Gastrocnemius medialis (tissue), 4 donors: ENCODE measurements at regions not wholly inside any gene's neighbourhood (a gene's known extent, or its start where the extent isn't known, plus 50 kb on each side); places are given as distances from the start of the nearest gene placed in this dataset.
"Not testable (repeated sequence)": the region's sequence is repeated elsewhere in the genome, so short reads cannot be mapped to it uniquely, and the experiment has no call there.

ENCODE experiments used
- ATAC-seq, 2 donors: fragments of 150-250 bp; one replicate each; pipeline ENCODE4 v1.9.1; 2016
- DNase-seq, 2 donors: peaks; one replicate each; pipeline ENCODE4 v3.0.0-alpha.2; 2019
- H3K27ac ChIP-seq, 4 donors: fragments of 200-600 bp; sonication (generic); 1 replicate in 1 of 4; 2 replicates in 3 of 4; pipeline ENCODE4 v1.5.1; 2016 to 2018; ENCODE audit warnings: mild to moderate bottlenecking in 2 of 4, moderate library complexity in 1 of 4
- H3K27me3 ChIP-seq, 3 donors: fragments of 200-600 bp; sonication (generic) in 2 of 3; 1 replicate in 1 of 3; 2 replicates in 2 of 3; pipeline versions ENCODE4 v1.5.1 to v1.6.0; 2016 to 2019; ENCODE audit warnings: mild to moderate bottlenecking in 1 of 3, moderate library complexity in 1 of 3
- H3K36me3 ChIP-seq, 2 donors: fragments of 200-600 bp; sonication (generic) in 1 of 2; one replicate each; pipeline ENCODE4 v1.5.1; 2017 to 2018
- H3K4me1 ChIP-seq, 2 donors: fragments of 200-600 bp; sonication (generic) in 1 of 2; one replicate each; pipeline ENCODE4 v1.5.1; 2016 to 2017; ENCODE audit warnings: mild to moderate bottlenecking in 2 of 2
- H3K4me3 ChIP-seq, 4 donors: fragments of 200-600 bp; sonication (generic) in 3 of 4; 1 replicate in 1 of 4; 2 replicates in 3 of 4; pipeline ENCODE4 v1.5.1; 2016 to 2019; ENCODE audit warnings: mild to moderate bottlenecking in 2 of 4
- H3K9me3 ChIP-seq, 3 donors: fragments of 200-600 bp; sonication (generic) in 2 of 3; 1 replicate in 1 of 3; 2 replicates in 2 of 3; pipeline ENCODE4 v1.5.1; 2016 to 2019
- POLR2A ChIP-seq, 2 donors: fragments of 450-650 bp; IDR thresholded peaks; one replicate each; pipeline ENCODE4 v1.6.1; 2017; ENCODE audit warnings: antibody characterized with exemption in 2 of 2, mild to moderate bottlenecking in 2 of 2, moderate library complexity in 2 of 2
- in situ Hi-C, 4 donors: fragments of 200-750 bp; cut with MboI; loops; one replicate each; pipeline versions ENCODE4 v1.15.0 to v1.8.0; 2017; ENCODE audit warnings: low sequenced_read_pairs in 4 of 4
- intact Hi-C: fragments of 100-400 bp; cut with DNase I; formaldehyde crosslinking; loops from one replicate; pipeline ENCODE4 v1.15.1; 2023; ENCODE audit warnings: low total_unique reads
- TF ChIP-seq, protein P1 (sequence below), 5 experiments: fragments of 450-650 bp in 3 of 5; fragments of 200-600 bp in 2 of 5; sonication (generic) in 2 of 5; IDR thresholded peaks in 4 of 5; conservative IDR thresholded peaks in 1 of 5; 1 replicate in 4 of 5; 2 replicates in 1 of 5; pipeline ENCODE4 v1.5.1; 2016 to 2019; ENCODE audit warnings: antibody characterized with exemption in 5 of 5, mild to moderate bottlenecking in 3 of 5, moderate library complexity in 3 of 5

DNA sequence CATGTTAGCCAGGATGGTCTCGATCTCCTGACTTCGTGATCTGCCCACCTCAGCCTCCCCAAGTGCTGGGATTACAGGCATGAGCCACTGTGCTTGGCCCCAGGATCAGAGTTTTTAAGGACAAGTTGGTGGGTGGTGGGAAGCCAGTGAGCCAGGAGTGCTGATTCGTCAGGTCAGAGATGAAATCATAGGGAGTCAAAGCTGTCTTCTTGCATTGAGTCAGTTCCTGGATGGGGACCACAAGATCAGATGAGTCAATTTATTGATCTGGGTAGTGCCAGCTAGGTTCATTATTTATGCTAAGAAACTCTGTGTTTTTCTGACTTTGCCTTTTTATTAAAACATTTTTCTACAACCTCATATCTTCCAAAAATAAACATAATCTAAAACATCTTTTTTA lies 423.8 kb downstream of the ARL4A start:
- TF ChIP-seq, protein P1, sequence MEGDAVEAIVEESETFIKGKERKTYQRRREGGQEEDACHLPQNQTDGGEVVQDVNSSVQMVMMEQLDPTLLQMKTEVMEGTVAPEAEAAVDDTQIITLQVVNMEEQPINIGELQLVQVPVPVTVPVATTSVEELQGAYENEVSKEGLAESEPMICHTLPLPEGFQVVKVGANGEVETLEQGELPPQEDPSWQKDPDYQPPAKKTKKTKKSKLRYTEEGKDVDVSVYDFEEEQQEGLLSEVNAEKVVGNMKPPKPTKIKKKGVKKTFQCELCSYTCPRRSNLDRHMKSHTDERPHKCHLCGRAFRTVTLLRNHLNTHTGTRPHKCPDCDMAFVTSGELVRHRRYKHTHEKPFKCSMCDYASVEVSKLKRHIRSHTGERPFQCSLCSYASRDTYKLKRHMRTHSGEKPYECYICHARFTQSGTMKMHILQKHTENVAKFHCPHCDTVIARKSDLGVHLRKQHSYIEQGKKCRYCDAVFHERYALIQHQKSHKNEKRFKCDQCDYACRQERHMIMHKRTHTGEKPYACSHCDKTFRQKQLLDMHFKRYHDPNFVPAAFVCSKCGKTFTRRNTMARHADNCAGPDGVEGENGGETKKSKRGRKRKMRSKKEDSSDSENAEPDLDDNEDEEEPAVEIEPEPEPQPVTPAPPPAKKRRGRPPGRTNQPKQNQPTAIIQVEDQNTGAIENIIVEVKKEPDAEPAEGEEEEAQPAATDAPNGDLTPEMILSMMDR (IDR thresholded peaks at IDR 0.05 in 4 of 5, conservative IDR thresholded peaks at IDR 0.05 in 1 of 5), result no peak
- no peak for TF ChIP-seq POLR2A (IDR thresholded peaks at IDR 0.05)
- Histone ChIP-seq H3K9me3 (no peaks in the 10 kb centered on the region), H3K36me3 (no peaks in the 10 kb centered on the region), H3K27me3 (no peaks in the 10 kb centered on the region), H3K4me3 (no peak overlapping the region), H3K4me1 (no peaks in the 10 kb centered on the region), H3K27ac (no peak overlapping the region)
- intact Hi-C loops (no loop called here), in situ Hi-C loops (no loop called here)
- no peak for ATAC-seq
- no peak for DNase-seq

- ATAC-seq, in situ Hi-C loops: not testable (repeated sequence)
These were observed 426.8 kb downstream of the ARL4A start for GRCh38 chr7:13114240-13114639.

DNA sequence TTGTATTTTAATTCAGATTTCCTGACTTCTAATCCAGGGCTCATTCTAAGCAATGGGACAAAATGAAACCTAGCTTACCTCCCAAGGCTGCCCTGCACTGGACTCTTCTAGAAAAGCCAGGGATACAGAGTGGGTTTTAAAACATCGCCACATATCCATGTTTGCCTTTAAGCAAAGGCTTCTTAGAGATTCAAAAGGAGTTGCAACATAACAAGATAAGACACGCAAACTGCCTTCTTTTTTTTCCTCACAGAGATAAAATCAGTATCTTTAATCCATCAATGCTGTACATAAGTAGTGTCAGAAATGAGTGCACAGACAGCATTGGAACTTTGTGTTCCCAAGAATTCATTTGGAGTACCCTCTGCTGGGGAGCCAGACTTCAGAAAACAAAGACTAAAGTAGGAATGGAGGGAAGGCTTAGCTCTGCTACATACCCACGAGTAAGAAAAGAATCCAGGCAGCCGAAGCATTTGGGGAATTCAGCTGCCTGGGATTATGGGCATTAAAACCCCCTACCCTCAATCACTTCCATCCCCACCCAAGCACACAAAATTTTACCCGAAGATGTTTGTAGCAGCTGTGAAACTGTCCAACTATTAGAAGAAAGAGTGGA lies 427.8 kb downstream of the ARL4A start:
- no peaks in the 10 kb centered on the region for H3K27me3 ChIP-seq
- H3K4me1 ChIP-seq, result no peaks in the 10 kb centered on the region
- ATAC-seq (no peak), DNase-seq (no peak)
- no peak overlapping the region for H3K4me3 ChIP-seq
- intact Hi-C loops, result no loop called here
- no peaks in the 10 kb centered on the region for H3K9me3 ChIP-seq
- TF ChIP-seq, protein P1 (IDR thresholded peaks at IDR 0.05 in 4 of 5, conservative IDR thresholded peaks at IDR 0.05 in 1 of 5), result no peak
- no peak for TF ChIP-seq POLR2A (IDR thresholded peaks at IDR 0.05)
- H3K27ac ChIP-seq, result no peak overlapping the region
- in situ Hi-C loops, result no loop called here
- H3K36me3 ChIP-seq, result no peaks in the 10 kb centered on the region

More at GRCh38 chr7:13114240-13114639, 426.8 kb downstream of the ARL4A start:
- H3K27me3 ChIP-seq, H3K4me1 ChIP-seq, DNase-seq, H3K9me3 ChIP-seq, H3K27ac ChIP-seq, H3K36me3 ChIP-seq, intact Hi-C loops, H3K4me3 ChIP-seq: not testable (repeated sequence)

GRCh38 chr7:13115855-13116254 lies 428.4 kb downstream of the ARL4A start:
- no peaks in the 10 kb centered on the region for H3K27me3 ChIP-seq
- no peak overlapping the region for H3K27ac ChIP-seq
- no peaks in the 10 kb centered on the region for H3K36me3 ChIP-seq
- no peaks in the 10 kb centered on the region for H3K4me1 ChIP-seq
- in situ Hi-C loops (no loop called here), intact Hi-C loops (no loop called here)
- DNase-seq (no peak), ATAC-seq (no peak)
- no peak overlapping the region for H3K4me3 ChIP-seq
- TF ChIP-seq, protein P1 (IDR thresholded peaks at IDR 0.05 in 4 of 5, conservative IDR thresholded peaks at IDR 0.05 in 1 of 5), result no peak
- TF ChIP-seq POLR2A (IDR thresholded peaks at IDR 0.05), result no peak
- H3K9me3 ChIP-seq, result no peaks in the 10 kb centered on the region

GRCh38 chr7:13117103-13117502 lies 429.7 kb downstream of the ARL4A start:
- no peak for TF ChIP-seq POLR2A (IDR thresholded peaks at IDR 0.05)
- TF ChIP-seq, protein P1 (IDR thresholded peaks at IDR 0.05 in 4 of 5, conservative IDR thresholded peaks at IDR 0.05 in 1 of 5), result no peak
- DNase-seq (no peak), ATAC-seq (no peak)
- no peaks in the 10 kb centered on the region for H3K4me1 ChIP-seq
- H3K4me3 ChIP-seq, result no peak overlapping the region
- no peaks in the 10 kb centered on the region for H3K27me3 ChIP-seq
- intact Hi-C loops (no loop called here), in situ Hi-C loops (no loop called here)
- H3K9me3 ChIP-seq, result no peaks in the 10 kb centered on the region
- H3K27ac ChIP-seq, result no peak overlapping the region
- H3K36me3 ChIP-seq, result no peaks in the 10 kb centered on the region
